Parathyroid adenoma (tissue), 2 donors: ENCODE measurements at regions not wholly inside any gene's neighbourhood (a gene's known extent, or its start where the extent isn't known, plus 50 kb on each side); places are given as distances from the start of the nearest gene placed in this dataset.

Experiments
- H2AFZ ChIP-seq: fragments of 300-600 bp; sonication (generic); one replicate; pipeline ENCODE4 v1.7.0; 2017; ENCODE audit warnings: antibody characterized with exemption, mild to moderate bottlenecking
- H3K27ac ChIP-seq: fragments of 300-600 bp; sonication (generic); one replicate; pipeline ENCODE4 v1.7.0; 2017
- H3K27me3 ChIP-seq: fragments of 300-600 bp; sonication (generic); one replicate; pipeline ENCODE4 v1.7.0; 2017; ENCODE audit warnings: low read length; ENCODE audit not compliant: control insufficient read depth, insufficient read depth
- H3K36me3 ChIP-seq: fragments of 300-600 bp; sonication (generic); one replicate; pipeline ENCODE4 v1.7.0; 2017; ENCODE audit warnings: low read length; ENCODE audit not compliant: control insufficient read depth, insufficient read depth
- H3K4me1 ChIP-seq: fragments of 300-600 bp; sonication (generic); one replicate; pipeline ENCODE4 v1.7.0; 2017; ENCODE audit warnings: control low read depth
- H3K4me2 ChIP-seq: fragments of 300-600 bp; sonication (generic); one replicate; pipeline ENCODE4 v1.7.0; 2017; ENCODE audit warnings: low read length
- H3K4me3 ChIP-seq: fragments of 300-600 bp; sonication (generic); one replicate; pipeline ENCODE4 v1.7.0; 2017; ENCODE audit warnings: low read depth, low read length
- H3K79me2 ChIP-seq: fragments of 300-600 bp; sonication (generic); one replicate; pipeline ENCODE4 v1.7.0; 2017; ENCODE audit warnings: control low read depth
- H3K9ac ChIP-seq: fragments of 300-600 bp; sonication (generic); one replicate; pipeline ENCODE4 v1.7.0; 2017; ENCODE audit warnings: mild to moderate bottlenecking
- H3K9me3 ChIP-seq: fragments of 300-600 bp; sonication (generic); one replicate; pipeline ENCODE4 v1.7.0; 2017; ENCODE audit warnings: low read length; ENCODE audit not compliant: control insufficient read depth
- TF ChIP-seq, protein P1 (sequence below): fragments of 300-600 bp; sonication (generic); IDR thresholded peaks from one replicate; pipeline ENCODE4 v1.7.0; 2017; ENCODE audit warnings: antibody characterized with exemption, mild to moderate bottlenecking
- donor health status: primary hyperparathyroidism.

DNA sequence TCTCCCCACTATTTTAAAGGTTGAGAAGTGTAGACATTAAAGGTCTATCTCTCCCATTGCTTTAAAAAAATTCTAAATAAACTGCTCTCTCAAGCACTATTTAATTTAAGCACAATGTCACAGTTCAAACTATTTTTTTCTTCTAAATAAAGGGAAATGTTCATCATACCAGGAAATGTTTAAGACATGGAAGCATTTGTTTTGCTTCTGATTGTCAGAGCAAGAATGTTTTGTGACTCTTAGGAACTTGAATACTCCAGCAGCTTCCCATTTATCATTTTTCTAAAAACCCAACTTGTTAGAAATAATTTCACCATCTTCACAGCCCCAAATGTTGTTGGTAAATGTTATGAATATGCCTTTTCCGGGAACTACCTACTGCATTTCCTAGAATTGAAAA is 121.8 kb upstream of the NTF3 start:
- no peaks in the 10 kb centered on the region for H3K36me3 ChIP-seq
- H3K4me3 ChIP-seq, result no peak overlapping the region
- H3K79me2 ChIP-seq, result no peaks in the 10 kb centered on the region
- H3K4me1 ChIP-seq, result no peaks in the 10 kb centered on the region
- H3K4me2 ChIP-seq, result no peak overlapping the region
- H3K9me3 ChIP-seq, result no peaks in the 10 kb centered on the region
- TF ChIP-seq, protein P1, sequence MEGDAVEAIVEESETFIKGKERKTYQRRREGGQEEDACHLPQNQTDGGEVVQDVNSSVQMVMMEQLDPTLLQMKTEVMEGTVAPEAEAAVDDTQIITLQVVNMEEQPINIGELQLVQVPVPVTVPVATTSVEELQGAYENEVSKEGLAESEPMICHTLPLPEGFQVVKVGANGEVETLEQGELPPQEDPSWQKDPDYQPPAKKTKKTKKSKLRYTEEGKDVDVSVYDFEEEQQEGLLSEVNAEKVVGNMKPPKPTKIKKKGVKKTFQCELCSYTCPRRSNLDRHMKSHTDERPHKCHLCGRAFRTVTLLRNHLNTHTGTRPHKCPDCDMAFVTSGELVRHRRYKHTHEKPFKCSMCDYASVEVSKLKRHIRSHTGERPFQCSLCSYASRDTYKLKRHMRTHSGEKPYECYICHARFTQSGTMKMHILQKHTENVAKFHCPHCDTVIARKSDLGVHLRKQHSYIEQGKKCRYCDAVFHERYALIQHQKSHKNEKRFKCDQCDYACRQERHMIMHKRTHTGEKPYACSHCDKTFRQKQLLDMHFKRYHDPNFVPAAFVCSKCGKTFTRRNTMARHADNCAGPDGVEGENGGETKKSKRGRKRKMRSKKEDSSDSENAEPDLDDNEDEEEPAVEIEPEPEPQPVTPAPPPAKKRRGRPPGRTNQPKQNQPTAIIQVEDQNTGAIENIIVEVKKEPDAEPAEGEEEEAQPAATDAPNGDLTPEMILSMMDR, result no peak
- no peak overlapping the region for H3K27ac ChIP-seq
- no peak overlapping the region for H2AFZ ChIP-seq
- no peaks in the 10 kb centered on the region for H3K27me3 ChIP-seq
- no peak overlapping the region for H3K9ac ChIP-seq

DNA sequence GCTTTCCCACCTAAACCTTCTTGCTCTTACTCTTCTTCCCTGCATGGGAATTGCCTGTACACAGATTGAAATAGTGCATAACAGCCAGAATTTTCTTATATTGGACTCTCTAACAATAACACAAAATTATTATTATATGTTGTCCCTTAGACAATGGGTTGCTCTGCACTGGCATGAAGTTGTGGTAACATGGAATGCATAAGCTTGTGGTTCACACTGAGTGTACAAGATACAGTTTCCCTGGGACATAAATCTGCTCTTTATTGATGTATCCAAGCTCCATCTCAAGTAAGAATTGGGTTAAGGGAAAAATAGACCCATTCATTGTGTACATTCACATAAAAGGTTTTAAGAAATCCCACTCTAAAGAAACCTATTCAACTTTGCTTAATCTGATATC is 114.4 kb upstream of the NTF3 start:
- TF ChIP-seq, protein P1, result no peak
- Histone ChIP-seq H3K27ac (no peak overlapping the region), H3K27me3 (no peaks in the 10 kb centered on the region), H3K4me1 (no peaks in the 10 kb centered on the region), H3K36me3 (no peaks in the 10 kb centered on the region), H2AFZ (no peak overlapping the region), H3K79me2 (no peaks in the 10 kb centered on the region), H3K4me2 (no peak overlapping the region), H3K4me3 (no peak overlapping the region), H3K9ac (no peak overlapping the region), H3K9me3 (no peaks in the 10 kb centered on the region)

DNA sequence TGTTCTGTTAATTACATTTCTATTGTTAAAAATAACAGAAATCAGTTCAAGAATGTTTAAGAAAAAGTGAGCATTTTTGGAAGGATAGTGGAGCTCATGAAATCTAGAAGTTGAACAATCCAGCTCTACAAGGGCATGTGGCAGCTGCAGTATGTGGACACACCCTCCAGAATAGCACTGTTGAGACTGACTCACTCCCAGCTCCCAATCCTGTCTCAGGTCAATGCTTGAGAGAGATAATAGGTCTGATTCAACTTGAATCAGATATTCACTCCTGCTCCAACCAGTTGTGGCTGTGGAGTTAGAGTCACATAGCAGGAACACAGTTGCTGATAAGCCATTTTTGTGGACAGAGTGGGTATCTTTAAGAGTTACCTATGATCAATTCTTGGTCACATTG is 113.0 kb upstream of the NTF3 start:
- no peak overlapping the region for H3K4me3 ChIP-seq
- H3K36me3 ChIP-seq, result no peaks in the 10 kb centered on the region
- H2AFZ ChIP-seq, result no peak overlapping the region
- H3K4me1 ChIP-seq, result no peaks in the 10 kb centered on the region
- no peaks in the 10 kb centered on the region for H3K9me3 ChIP-seq
- no peak overlapping the region for H3K4me2 ChIP-seq
- H3K79me2 ChIP-seq, result no peaks in the 10 kb centered on the region
- no peak overlapping the region for H3K9ac ChIP-seq
- TF ChIP-seq, protein P1, result no peak
- no peak overlapping the region for H3K27ac ChIP-seq
- no peaks in the 10 kb centered on the region for H3K27me3 ChIP-seq

DNA sequence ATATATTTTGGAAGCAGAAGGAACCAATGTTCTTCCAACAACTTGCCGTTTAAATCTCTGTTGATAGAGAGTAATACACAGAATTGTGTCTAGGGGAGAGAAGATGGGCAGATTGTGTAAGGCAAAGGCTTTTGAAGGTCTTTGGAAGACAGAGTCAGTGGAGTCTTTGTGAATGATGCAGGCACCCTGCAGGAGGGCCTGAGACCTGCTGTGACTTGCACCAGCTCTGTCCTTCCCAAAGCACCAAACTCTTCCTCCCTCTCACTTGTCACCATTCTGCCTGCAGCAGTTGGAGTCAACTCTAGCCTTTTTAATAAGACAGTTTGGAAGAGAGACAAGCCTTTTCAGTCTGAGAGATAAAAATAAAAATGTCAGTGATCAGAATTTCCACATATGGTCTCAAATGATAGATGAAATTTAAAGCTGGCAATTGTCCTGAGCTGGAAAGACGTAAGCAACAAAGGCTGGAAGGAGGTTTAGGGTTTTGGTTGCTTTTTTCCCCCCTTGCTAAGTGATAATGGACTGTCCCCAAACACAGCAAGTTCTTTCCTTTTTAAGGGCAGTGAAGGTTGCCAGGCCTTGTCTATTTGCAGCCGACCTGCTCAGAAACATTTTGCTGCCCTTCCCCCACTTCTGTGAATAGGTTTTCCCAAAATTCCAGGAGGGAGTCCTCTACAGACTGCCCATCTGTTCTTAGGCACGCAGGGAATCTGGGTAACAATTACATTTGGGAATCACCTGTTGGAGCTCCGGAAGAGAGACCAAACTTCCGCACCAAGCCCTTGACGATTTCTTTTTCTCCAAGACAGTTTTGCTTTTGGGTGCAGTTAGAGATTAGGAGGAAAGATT is 103.0 kb upstream of the NTF3 start:
- H3K36me3 ChIP-seq, result no peaks in the 10 kb centered on the region
- TF ChIP-seq, protein P1, result no peak
- H3K9me3 ChIP-seq, result no peaks in the 10 kb centered on the region
- no peak overlapping the region for H2AFZ ChIP-seq
- H3K27me3 ChIP-seq, result no peaks in the 10 kb centered on the region
- no peak overlapping the region for H3K4me2 ChIP-seq
- H3K4me3 ChIP-seq, result no peak overlapping the region
- no peaks in the 10 kb centered on the region for H3K4me1 ChIP-seq
- H3K9ac ChIP-seq, result no peak overlapping the region
- H3K79me2 ChIP-seq, result no peaks in the 10 kb centered on the region
- H3K27ac ChIP-seq, result no peak overlapping the region

DNA sequence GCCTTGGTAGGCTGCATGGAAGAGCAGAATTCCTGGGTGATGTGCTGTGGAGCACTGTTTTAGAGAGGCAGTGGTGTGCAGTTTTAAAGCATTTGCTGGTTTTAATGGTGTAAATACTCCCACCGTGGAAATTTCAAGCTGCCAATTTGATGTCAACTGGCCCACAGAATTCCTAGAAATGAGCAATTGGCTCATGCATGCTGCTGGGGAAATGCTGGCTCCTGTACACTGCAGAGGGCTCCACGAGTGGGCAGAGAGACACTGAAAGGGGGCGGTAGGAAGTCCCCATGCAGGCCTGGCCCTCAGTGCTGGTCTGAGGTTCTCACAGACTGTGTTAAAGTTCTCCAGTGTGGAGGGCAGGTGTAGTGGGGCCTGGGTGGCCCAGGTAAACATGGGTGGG is 99.4 kb upstream of the NTF3 start:
- Histone ChIP-seq H2AFZ (no peak overlapping the region), H3K4me2 (no peak overlapping the region), H3K27me3 (no peaks in the 10 kb centered on the region), H3K9ac (no peak overlapping the region), H3K36me3 (no peaks in the 10 kb centered on the region), H3K79me2 (no peaks in the 10 kb centered on the region), H3K4me3 (no peak overlapping the region), H3K9me3 (no peaks in the 10 kb centered on the region), H3K27ac (no peak overlapping the region), H3K4me1 (no peaks in the 10 kb centered on the region)
- TF ChIP-seq, protein P1, result no peak
